ENCODE measurements at regions not wholly inside any gene's neighbourhood (a gene's known extent, or its start where the extent isn't known, plus 50 kb on each side); places are given as distances from the start of the nearest gene placed in this dataset.

- DNase-seq (ENCODE audit: extremely low read depth, low read depth): no peak
- no peak for TF ChIP-seq CTCF (IDR thresholded peaks at IDR 0.05; ENCODE audit: low read depth, low read length)
Measured at GRCh38 chr10:47192273-47192672, 107.7 kb upstream of the GDF10 start.

GRCh38 chr10:47193666-47194065, 106.3 kb upstream of the GDF10 start:
- no peak for DNase-seq (ENCODE audit: extremely low read depth, low read depth)
- no peak for TF ChIP-seq CTCF (IDR thresholded peaks at IDR 0.05; ENCODE audit: low read depth, low read length)

GRCh38 chr10:47195274-47195885, 104.6 kb upstream of the GDF10 start:
- TF ChIP-seq CTCF (IDR thresholded peaks at IDR 0.05; ENCODE audit: low read depth, low read length): no peak
- no peak for DNase-seq (ENCODE audit: extremely low read depth, low read depth)

- no peak for DNase-seq (ENCODE audit: extremely low read depth, low read depth)
- TF ChIP-seq CTCF (IDR thresholded peaks at IDR 0.05; ENCODE audit: low read depth, low read length): no peak
Measured at GRCh38 chr10:47196691-47197090, 103.3 kb upstream of the GDF10 start.

GRCh38 chr10:47198221-47198620, 101.8 kb upstream of the GDF10 start:
- DNase-seq (ENCODE audit: extremely low read depth, low read depth): no peak
- no peak for TF ChIP-seq CTCF (IDR thresholded peaks at IDR 0.05; ENCODE audit: low read depth, low read length)

- no peak for DNase-seq (ENCODE audit: extremely low read depth, low read depth)
- TF ChIP-seq CTCF (IDR thresholded peaks at IDR 0.05; ENCODE audit: low read depth, low read length): no peak
Measured at GRCh38 chr10:47205192-47205591, 94.8 kb upstream of the GDF10 start.

GRCh38 chr10:47206449-47207280, 93.3 kb upstream of the GDF10 start:
- no peak for TF ChIP-seq CTCF (IDR thresholded peaks at IDR 0.05; ENCODE audit: low read depth, low read length)
- no peak for DNase-seq (ENCODE audit: extremely low read depth, low read depth)

Data from AG09319 (cell line).